GM18870 (cell line): ENCODE measurements at regions not wholly inside any gene's neighbourhood (a gene's known extent, or its start where the extent isn't known, plus 50 kb on each side); places are given as distances from the start of the nearest gene placed in this dataset.
"Not testable (repeated sequence)": the region's sequence is repeated elsewhere in the genome, so short reads cannot be mapped to it uniquely, and the experiment has no call there.

ENCODE experiments used
- ATAC-seq: cut with Tn5 transposase; IDR thresholded peaks from one replicate; pipeline ENCODE4 v1.9.1; 2021; ENCODE audit warnings: moderate library complexity; ENCODE audit not compliant: unreplicated experiment

- ATAC-seq = not testable (repeated sequence)
Observed at GRCh38 chr2:16415861-16416260, 249.8 kb downstream of the CYRIA start.

GRCh38 chr2:16413947-16414346 is 251.7 kb downstream of the CYRIA start:
- ATAC-seq = no peak

- ATAC-seq = no peak
Observed at GRCh38 chr2:16413285-16413684, 252.3 kb downstream of the CYRIA start.

DNA sequence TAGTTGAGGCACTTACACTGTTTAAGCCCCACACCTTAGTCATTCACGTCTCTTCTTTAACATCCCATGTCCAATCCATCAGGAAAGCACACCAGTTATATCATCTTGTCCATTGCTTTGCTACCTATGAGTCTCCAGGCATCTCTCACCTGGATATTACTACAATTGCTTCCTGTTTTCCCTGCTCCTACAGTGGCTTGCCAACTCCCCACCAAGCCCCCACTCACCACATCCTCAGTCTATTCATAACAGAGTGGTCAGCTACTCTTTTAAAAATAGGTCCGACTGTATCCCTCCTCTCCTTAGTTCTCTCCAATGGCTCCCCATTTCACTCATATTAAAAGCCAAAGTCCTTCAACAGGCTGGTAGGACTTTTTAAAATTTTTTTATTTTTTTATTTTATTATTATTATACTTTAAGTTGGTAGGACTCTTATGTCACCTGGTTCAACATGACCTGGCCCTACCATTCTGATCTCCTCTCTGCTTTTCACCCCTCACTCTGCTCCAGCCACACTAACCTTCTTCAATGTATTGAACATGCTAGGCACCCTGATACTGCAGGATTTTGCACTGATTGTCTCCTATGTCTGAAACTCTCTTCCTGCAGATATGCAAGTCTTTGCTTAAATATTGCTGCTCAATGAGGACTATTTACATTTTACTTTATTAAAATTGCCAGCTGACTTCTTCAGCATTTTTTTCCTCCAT is 253.2 kb downstream of the CYRIA start:
- no peak for ATAC-seq

- no peak for ATAC-seq
Observed at GRCh38 chr2:16411788-16412187, 253.8 kb downstream of the CYRIA start.

GRCh38 chr2:16409849-16410248 is 255.8 kb downstream of the CYRIA start:
- no peak for ATAC-seq

- no peak for ATAC-seq
Observed at GRCh38 chr2:16409006-16409390, 256.6 kb downstream of the CYRIA start.

DNA sequence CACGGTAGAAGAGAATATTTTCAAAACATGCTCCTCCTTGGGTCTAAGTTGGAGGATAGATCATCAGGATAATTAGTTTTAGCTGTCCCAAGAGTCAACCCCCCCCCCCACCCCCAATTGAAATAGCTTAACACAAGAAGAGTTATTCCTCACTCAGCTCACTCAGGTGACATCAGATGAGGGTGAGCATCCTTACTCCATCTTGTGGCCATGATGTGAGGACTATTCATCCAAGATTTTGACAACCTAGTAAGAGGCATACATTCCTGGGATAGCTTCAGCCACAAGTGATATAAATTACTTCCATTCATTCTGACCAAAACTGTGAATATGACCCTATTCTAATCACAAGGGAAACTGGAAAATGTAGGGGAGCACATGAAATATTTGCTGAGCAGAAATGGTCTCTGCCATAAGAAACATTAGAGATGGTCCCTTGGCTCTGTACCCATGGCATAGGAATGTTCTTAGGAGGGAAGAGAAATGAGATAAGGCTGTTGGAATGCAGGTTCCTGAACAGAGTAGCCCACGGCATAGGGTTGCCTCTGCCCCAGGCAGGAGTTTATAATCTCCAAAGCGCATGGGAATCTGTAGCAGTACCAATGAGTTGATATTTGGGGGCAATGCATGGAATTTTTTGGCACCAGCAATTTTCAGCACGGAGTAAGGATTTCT is 257.2 kb downstream of the CYRIA start:
- ATAC-seq = no peak

- ATAC-seq = no peak
Observed at GRCh38 chr2:16407358-16407757, 258.3 kb downstream of the CYRIA start.

DNA sequence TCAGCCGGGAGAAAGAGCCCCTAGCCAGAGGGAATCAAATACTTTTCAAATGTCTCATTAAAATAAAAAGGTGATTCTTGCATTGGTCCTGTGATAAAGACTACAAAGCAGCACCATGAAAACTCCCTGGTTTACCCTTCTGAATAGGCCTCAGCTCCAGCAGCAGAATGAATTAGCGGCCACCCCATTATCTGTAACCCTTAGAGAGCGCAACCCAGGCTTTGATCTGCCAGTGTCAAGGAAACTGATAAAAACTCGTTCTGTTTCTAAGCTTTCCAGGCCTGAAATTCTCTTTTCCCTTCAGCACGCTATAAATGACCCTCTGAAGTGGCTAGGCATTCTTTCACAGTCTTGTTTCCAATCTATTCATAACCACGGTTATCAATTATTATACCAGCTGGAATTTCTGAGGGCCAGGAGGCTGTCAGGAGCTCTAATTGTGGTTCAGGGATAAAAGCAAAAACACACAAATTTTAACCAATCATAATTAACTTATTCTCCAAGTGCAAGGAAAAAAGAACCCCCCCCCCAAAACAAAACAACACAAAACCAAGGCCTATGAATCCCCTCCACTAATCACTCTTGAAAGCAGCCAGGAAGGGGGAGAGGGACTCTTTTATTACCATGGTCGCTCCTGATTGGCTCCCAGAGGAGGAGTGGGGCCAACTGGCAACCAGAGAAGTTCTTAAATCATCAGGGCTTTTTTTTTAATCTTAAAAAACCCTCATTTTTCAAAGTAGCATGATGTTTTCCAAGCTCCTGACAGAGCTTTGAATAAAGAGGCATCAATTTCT is 258.9 kb downstream of the CYRIA start:
- no peak for ATAC-seq

DNA sequence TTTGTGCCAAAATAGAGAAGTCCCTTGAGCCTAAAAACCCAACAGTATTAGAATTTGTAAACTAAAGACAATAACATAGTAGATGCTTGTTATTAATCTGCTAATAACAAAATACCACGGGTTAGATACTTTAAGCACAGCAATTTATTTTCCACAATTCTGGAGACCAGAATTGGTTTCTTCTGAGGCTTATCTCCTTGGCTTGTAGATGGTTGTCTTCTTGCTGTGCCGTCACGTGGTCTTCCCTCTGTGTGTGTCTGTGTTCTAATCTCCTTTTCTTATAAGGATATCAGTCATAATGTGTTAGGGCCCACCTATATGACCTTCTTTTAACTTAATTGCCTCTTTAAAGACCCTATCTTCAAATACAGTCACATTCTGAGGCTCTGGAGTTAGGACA is 260.1 kb downstream of the CYRIA start:
- ATAC-seq = no peak

GRCh38 chr2:16404551-16405300 is 260.9 kb downstream of the CYRIA start:
- ATAC-seq = no peak

DNA sequence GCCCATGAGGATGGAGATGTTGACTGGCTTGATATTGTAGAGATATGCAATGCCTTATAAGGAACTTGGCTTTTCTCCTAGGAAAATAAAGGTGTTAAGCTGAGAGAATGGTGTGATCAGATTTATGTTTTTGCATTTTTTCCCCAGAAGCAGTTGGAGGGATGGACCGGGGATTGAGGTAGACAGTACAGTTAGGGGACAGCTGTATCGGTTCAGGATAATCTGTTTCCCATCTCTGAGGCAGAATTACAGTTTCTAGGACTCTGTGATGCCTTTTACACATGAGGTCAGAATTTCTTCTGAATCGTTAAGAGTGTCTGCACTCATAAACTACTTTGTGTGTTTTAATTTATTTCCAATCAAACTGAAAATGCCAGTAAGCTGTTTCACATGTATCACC is 261.5 kb downstream of the CYRIA start:
- no peak for ATAC-seq

- ATAC-seq = no peak
Observed at GRCh38 chr2:16402891-16403290, 262.7 kb downstream of the CYRIA start.

DNA sequence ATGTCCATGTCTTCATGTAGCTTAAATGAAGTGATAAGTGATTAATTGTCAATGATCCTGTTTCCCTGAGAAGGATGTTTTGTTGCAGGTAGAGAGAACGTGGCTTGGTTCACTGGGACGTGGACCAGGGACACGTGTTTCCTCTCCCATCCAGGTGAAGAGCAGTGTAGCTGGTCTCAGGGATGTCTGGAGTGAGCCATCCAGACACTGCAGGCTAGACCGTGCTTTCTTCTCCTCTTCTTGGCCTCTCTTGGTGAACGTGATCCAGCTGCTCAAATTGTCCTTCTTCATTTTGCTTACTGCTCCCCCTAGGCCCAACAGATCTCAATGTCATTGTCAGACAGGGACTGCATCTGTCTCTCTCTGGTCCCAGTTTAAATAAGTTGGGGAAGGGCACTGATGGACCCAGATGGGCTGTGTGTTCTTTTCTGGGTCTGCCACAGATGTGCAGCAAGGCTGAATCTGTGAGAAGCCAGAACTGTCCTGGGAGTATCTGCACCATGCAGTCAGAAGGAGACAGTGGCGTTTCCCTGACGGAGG is 263.8 kb downstream of the CYRIA start:
- ATAC-seq = no peak

- ATAC-seq = no peak
Observed at GRCh38 chr2:16400127-16400623, 265.5 kb downstream of the CYRIA start.

- ATAC-seq = no peak
Observed at GRCh38 chr2:16398486-16399043, 267.1 kb downstream of the CYRIA start.

DNA sequence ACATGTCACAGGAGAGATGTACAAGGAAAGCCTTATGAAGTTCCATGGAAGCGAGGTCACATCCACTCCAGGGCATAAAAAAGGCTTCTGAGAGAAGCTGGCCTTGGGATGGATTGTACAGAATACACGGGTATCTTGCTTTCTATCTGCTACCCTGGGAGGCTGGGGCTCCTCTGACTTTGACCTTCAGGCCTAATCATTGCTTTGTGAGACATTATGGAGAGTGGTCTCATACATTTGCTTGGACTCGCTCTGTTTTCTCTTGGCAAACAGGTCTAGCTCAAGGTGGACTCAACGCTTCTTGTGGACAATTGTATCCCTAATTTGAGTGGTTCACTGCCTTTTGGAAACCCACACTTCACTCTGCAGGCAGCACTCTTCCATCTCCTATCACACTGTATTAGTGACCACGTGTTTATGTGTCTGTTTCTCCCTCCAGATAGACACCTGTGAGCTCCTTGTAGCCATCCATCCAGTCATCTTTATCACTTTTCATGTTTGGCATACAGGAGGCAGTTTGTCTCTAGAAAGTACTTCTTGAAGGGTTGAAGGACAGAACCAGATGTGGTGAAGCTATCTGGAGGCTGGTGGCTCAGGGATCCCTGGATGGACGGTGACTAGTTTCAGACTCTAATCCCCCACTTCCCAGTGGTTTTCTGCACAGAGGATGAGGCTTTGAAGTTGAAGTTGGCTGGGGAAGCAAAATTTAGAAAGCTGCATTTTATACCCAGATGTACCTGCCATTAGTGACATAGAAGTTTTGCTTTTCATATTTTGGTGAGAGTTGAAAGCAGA is 267.8 kb downstream of the CYRIA start:
- no peak for ATAC-seq

- ATAC-seq = no peak
Observed at GRCh38 chr2:16396986-16397385, 268.6 kb downstream of the CYRIA start.

DNA sequence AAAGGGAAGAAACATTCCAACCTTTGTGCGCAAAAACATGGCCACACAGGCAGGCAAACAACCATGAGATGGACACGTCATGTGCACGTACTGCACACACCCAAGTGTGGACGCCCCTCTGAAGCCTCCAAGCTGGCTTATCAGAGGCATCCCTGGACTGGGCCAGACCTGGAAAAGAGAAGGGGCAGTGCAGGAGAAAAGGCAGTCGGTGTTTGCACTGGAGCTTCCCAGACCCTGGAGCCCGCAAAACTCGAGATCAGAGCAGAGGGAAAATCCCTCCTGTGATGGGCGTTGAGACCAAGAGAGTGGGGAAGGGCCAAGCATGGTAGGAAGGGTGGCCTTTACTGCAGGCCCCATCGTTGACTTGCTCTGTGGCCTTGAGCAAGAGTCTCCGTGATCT is 269.5 kb downstream of the CYRIA start:
- no peak for ATAC-seq
